ENCODE measurements at regions not wholly inside any gene's neighbourhood (a gene's known extent, or its start where the extent isn't known, plus 50 kb on each side); places are given as distances from the start of the nearest gene placed in this dataset.

DNA sequence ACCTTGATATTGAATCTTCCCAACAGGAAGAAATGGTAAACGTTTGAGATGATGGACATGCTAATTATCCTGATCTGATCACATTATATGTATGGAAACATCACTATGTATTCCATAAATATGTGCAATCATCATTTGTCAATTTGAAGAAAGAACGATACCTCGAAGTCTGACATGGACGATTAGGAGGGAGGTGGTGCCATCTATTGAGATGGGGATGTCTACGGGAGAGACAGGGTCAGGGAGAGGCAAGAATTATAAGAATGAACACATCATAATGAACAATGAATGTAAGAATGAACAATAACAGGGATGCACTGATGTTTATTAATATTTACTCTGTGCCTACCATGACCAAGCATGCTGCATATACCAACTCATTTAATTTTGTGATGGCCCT, 93.7 kb upstream of the SOD3 start:
- TF ChIP-seq, protein P1, sequence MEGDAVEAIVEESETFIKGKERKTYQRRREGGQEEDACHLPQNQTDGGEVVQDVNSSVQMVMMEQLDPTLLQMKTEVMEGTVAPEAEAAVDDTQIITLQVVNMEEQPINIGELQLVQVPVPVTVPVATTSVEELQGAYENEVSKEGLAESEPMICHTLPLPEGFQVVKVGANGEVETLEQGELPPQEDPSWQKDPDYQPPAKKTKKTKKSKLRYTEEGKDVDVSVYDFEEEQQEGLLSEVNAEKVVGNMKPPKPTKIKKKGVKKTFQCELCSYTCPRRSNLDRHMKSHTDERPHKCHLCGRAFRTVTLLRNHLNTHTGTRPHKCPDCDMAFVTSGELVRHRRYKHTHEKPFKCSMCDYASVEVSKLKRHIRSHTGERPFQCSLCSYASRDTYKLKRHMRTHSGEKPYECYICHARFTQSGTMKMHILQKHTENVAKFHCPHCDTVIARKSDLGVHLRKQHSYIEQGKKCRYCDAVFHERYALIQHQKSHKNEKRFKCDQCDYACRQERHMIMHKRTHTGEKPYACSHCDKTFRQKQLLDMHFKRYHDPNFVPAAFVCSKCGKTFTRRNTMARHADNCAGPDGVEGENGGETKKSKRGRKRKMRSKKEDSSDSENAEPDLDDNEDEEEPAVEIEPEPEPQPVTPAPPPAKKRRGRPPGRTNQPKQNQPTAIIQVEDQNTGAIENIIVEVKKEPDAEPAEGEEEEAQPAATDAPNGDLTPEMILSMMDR (IDR thresholded peaks at IDR 0.05) = no peak
- no peak for TF ChIP-seq POLR2A (IDR thresholded peaks at IDR 0.05)
